DMS153 (cell line): ENCODE measurements at regions not wholly inside any gene's neighbourhood (a gene's known extent, or its start where the extent isn't known, plus 50 kb on each side); places are given as distances from the start of the nearest gene placed in this dataset.

Source experiments
- DNase-seq: peaks from one replicate; lab custom pipeline; 2025; lab: John Stamatoyannopoulos, UW

DNA sequence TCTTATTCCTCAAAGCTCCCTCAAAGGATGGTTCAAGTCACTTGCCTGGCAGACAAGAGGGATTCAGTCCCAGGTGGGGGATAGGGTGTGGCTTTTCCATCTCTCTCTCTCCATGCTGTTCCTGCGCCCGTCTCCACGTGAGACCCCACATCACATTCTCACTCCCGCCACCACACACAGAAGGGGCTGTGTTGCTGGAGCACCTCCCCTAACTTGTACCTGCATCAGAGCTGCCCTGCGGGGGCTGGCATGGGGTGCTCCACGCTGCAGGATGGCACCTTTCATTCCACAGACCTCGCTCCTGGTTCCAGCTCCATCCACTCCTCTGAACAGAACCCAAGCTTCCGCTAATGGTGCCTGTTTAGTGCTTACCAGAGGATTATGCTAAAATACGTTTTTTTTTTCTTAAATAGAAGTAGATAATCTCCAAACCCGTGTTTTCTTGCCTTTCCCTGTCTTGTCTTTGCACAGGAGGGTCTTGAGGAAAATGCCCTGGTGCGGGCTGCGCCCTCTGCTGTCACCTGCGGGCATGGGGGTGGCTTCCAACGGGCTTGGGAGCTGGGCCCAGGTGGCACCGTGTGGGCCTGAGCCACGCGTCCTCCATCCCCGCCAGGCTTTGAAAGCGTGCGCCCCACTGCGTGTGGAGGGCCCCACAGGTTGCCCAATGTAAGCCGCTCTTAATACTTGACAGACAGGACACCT is 985.6 kb downstream of the BRD1 start:
- DNase-seq = no peak

- DNase-seq = no peak
These were observed 987.3 kb downstream of the BRD1 start for GRCh38 chr22:48840112-48840949.

DNA sequence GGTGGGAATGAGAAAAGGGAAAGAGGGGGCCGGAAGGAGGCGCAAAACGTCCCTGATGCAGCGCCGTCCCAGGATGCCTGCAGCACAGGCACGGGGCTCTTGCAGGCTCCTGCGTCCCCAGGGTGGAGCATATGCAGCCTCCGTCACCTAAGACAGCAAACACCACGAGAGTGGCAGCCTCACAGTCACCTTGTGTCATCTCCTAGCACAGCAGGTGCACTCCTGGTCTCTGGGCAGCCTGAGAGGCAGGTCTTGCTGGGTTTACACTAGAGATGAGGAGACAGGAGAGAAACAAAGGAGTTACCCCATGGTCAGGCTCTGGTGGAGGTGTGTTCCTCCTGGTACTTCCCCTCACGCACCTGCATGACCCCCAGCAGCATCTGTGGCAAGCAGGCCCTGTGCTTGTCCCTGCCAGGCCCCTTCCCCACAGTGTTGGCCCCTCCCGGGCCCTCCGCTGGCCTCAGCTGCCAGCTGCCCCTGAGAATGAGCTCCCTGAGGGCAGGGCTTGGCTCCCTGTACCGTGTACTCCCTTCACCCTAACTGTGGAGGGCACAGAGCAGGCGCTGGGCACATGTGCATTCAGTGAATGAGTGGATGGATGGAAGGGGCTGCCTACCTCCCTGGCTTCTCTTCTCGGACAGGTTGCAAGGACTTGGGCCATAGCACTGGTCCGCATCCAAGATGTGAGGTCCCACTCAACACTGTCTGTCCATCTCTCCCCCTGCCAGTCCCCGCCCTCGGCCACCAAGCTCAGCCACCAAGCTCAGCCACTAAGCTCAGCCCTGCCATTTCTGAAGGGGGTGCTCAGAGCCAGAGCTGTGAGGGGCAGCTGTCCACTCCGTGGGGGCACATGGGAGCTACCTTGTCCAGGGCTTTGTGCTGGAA is 988.6 kb downstream of the BRD1 start:
- no peak for DNase-seq

DNA sequence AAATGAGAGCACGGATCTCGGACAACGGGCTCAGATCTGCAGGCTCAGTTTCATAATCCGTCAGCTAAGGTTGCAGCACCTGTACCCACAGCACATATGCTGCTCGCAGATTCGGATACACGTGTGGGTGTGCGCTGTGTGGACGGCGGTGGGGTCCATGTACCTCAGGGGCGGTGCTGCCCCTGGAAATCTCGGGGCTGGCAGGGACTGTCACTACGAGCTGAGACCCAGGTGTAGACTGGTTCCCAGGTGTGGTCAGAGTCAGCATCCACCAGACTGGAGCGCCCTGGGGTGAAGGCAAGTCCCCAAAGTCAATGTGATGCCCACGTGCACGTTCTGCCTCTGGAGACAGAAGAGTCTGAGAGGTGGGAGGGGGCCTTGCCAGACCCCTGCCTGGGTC is 989.3 kb downstream of the BRD1 start:
- no peak for DNase-seq

- DNase-seq = no peak
These were observed 990.2 kb downstream of the BRD1 start for GRCh38 chr22:48837341-48837935.

DNA sequence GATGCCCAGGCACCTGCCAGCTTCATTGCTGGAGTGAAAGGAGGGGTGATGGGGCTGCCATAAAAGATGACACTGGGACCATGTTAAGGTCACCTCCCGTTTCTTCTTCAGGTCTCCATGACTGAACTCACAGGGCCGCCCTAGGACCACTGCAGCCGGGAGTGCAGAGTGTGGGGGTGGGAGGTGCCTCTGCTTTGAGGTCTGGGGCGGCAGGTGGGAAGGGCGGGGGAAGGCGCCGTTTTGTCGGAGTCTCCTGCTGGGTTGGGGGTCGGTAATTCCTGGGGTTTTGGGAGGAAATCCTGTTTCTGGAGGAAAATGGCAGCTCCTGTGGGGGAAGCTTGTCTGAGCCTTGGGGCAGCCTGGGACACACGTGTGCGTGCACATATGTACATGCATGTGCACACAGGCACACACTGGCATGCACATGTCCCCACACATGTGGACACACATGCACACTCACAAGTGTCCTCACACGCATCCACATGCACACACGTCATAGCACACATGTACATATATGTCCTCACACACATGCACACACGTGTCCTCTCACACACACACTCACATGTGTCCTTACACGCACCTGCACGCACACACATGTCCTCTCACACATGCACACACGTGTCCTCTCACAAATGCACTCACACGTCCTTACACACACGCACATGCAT is 990.9 kb downstream of the BRD1 start:
- no peak for DNase-seq

- DNase-seq = no peak
These were observed 991.6 kb downstream of the BRD1 start for GRCh38 chr22:48835857-48836672.

- DNase-seq = no peak
These were observed 992.3 kb downstream of the BRD1 start for GRCh38 chr22:48835364-48835763.

GRCh38 chr22:48834404-48834803 is 993.3 kb downstream of the BRD1 start:
- DNase-seq = no peak

- no peak for DNase-seq
These were observed 995.1 kb downstream of the BRD1 start for GRCh38 chr22:48832592-48832991.

DNA sequence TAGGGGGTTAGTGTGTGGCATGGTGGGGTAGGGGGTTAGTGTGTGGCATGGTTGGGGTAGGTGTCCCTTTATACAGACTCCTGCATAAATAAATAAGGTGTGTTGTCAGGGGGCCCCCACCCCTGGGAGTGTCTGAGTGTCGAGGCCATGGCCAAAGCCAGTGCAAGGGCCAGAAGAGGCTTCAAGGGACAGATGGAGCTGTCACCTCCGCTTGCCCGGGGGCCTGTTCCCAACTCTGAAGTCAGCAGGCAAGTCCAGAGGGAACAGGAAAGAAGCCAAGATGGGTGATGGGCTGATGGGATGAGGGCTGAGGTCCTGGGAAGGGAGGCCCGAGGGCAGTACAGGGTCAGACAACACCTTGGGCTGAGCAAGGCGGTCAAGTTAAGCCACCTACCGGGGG is 997.8 kb downstream of the BRD1 start:
- no peak for DNase-seq

DNA sequence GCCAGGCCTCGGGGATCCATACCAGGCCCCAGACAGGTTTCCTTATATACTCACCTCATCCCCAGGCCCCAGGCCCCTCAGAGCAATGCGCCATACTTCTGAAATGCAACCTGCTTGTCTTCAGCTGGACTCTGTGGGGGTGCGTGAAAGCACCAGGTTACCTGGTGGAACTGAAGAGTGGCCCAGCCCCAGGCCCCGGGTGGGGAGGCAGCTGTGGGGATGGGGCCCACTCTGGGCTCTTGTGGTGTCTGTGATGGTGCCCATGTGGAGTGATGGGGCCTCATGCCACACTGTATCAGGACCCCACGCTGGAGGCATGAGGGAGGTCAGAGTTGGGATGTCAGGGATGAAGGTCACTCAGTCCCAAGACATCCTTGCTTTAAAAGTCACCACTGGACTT is 999.0 kb downstream of the BRD1 start:
- no peak for DNase-seq

DNA sequence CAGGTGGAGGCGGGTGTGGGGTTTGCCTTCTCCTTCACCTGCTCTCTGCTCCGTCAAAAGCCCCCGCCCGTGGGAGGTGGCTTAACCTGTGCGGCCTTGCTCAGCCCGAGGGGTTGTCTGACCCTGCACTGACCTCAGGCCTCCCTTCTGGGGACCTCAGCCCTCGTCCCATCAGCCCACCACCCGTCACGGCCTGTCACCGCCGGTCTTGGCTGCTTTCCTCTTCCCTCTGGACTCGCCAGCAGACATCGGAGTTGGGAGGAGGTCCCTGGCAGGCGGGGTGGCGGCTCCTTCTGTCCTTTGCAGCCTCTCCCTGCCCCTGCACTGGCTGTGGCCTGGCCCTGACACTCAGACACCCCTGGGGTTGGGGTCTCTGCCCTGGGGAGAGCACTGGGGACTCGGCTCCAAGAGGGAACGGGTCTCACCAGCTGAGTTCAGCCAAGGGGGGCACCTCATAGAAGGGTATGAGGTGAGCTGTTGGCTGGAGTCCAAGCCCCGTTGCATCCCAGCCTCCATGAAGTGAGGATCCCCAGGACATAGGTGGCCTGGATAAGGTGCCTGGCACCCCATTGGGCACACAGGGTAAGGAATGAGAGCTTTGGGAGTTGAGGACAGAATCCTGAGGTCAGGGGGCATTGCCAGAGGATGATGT is 999.6 kb downstream of the BRD1 start:
- DNase-seq = no peak

DNA sequence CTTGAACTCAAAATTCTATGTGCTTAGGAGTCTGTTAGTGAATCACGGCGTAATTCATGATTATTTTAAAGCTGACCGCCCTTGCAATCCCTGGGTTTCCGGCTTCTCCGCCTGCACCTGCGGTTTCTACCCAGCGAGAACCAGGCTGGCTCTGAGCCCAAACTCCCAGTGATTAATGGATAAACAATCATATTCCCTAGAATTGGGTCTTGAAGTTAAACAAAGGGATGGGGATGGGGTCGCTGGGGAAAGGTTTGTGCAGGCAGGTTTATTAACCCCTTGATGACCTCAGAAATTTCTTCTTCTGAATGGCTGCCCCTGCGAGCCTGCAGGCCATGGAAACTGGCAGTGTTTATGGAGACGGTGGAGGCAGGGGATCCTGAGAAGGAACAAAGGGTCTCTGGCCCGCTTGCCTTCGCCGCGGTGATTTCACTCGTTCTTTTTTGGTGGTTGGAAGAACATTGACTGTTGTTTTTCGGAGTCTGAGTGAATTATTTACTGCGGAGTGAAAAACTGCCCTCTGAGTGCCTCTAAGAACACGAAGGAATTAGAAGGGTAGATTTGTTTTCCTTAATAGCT is 1000.3 kb downstream of the BRD1 start:
- peak; percentile 51 for DNase-seq

DNA sequence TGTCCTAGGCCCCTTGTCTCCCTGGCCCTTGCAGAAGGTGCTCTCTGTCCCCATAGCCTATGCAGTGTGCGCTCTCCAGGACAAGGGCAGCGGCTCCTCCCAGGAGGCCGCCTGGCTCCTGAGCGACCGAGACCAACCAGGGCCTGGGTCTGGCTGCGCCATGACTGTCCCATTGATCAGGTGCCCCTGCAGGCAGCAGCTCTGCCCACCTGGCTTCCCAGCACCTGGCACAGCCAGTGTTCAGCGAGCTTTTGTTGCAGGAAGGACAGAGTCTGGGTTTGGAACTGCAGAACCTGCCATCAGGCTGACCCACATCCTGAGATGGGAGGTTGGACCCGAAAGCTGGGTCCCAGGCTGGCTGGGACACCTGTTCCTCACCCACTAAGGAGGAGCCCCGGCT is 1001.1 kb downstream of the BRD1 start:
- DNase-seq = no peak

DNA sequence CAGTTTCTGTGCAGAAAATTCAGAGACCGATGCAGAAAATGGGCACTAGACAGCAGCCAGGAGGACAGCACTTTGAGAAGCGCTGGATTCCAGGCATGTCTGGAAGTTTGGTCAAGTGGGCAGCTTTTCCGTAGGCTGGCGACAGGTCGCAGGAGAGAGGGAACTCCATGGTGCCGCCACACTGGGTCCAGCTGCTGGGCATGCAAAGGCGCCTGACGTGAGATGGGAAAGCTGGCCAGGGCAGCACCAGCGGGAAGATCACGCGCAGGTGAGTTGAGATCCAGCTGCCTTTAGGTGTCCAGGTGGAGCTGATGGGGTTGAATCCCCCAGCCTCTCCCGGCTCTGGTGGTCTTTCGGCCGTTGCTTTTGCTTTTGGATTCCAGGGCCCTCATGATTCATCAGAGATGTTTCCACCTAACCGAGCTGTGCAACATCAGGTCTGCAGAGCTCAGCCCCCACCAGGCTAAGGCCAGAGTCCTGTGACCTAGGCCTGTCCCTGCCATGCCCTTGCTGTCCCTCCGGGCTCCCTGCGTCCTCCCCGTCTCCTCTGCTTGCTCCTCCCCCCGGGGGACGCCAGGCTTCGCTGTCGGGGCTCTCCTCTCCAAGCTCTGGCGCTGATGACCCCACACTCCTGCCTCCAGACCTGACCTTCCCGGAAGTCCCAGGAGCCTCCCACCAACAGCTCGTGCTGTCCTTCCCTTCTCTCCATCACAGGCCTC is 1001.7 kb downstream of the BRD1 start:
- DNase-seq = no peak

DNA sequence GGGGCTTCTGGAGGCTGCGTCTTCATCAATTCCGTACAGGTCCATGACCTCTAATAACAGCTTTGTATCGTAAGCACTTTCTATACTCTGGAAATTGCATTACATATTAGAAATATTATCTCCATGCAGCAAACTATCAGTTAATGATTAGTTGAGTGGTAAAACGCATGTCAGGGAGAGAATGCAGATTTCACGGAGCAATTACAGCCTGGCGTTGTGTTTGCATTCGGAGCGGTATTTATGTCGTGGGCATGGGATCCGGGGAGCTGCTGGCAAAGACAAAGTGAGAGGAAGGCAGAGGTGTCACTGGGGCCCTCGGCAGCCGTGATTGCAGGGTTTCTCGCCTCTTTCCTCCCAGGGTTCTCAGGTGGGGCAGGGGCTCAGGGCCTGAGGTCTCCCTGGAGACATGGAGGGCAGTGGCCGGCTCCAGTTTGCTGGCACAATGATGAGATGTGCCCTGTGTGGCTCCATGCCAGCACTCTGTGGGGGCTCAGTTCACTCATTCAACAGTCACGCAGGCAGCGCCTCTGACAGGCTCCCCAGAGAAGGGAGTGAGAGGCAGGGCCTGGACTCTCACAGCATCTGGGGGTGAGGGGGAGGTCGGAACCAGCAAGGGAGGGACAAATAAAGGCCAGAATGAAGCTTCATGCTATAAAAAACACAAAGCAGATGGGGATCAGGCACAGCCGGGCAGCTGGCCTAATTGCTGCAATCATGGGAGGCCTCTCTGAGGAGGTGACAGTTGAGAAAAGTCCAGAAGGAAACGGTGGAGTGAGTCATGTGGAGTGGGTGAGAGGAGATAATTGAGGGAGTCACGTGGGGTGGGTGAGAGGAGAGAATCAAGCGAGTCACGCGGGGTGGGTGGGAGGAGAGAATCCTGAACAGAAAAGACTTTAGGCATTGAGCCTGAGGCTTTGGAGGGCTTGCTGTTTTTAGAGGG is 1002.7 kb downstream of the BRD1 start:
- DNase-seq = peak; percentile 41

DNA sequence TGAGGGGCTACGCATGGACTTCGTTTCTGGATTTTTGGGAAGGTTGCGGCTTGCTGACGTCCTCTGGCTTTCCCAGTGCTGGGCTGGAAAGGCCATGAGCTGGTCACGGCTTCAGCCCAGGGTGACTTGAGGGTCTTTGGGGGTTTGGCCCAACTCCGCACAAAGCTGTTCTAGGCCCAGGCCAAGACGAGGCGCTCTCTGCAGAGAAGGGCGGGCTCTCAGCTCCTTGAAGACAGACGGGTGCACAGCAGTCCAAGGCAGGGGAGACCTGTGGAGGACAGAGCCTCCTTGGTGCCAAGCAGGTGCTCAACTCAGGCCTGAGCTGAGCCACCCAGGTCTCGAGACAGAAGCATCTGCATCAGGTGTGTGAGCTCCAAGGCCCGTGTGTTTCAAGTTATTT is 1003.7 kb downstream of the BRD1 start:
- no peak for DNase-seq
